ENCODE measurements at regions not wholly inside any gene's neighbourhood (a gene's known extent, or its start where the extent isn't known, plus 50 kb on each side); places are given as distances from the start of the nearest gene placed in this dataset.

- TF ChIP-seq CTCF (IDR thresholded peaks at IDR 0.05) = no peak
- TF ChIP-seq POLR2A (IDR thresholded peaks at IDR 0.05) = no peak
Observed at GRCh38 chr2:207316484-207316883, 150.7 kb upstream of the KLF7 start.
